Left kidney (tissue), 1 donor: ENCODE measurements at regions not wholly inside any gene's neighbourhood (a gene's known extent, or its start where the extent isn't known, plus 50 kb on each side); places are given as distances from the start of the nearest gene placed in this dataset.
"Not testable (repeated sequence)": the region's sequence is repeated elsewhere in the genome, so short reads cannot be mapped to it uniquely, and the experiment has no call there.

ENCODE experiments used
- DNase-seq: peaks from one replicate; pipeline ENCODE4 v3.0.0-alpha.2; 2013

DNA sequence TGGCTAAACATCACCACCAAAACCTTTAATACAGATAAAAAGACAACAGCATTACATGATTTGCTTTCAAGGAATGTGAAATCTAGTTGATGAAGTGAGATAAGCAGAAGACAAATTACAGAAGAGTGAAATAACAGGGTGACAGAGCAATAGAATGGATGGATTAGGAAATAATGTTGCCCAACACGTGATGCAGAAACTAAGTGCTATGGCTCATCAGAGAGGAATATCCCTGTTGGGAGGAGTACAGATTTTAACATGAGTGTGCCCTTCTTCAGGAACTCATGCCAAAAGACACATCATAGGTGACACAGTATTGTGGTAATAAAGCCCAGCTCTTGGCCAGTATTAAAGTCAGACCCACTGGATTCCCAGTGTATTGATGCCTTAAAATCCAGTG, 176.6 kb upstream of the RAG2 start:
- DNase-seq: no peak

DNA sequence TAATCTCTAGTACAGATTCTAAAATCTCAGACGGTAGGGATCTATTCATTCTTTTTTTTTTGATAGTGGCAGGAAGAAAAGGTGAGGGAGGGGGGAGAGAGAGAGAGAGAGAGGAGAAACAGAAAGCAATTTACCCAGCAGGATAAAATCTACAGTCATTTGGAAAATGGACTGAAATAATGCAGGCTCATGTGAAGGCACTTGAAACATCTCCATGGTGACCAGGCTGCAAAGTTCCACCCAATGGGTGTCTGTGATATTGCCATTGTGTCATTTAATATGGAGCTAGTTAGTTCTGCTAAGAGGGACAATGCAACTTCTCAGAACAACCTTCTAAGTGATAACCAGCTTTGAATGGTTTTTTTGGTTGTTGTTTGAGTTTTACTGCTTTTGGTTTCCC, 165.2 kb upstream of the RAG2 start:
- no peak for DNase-seq

DNA sequence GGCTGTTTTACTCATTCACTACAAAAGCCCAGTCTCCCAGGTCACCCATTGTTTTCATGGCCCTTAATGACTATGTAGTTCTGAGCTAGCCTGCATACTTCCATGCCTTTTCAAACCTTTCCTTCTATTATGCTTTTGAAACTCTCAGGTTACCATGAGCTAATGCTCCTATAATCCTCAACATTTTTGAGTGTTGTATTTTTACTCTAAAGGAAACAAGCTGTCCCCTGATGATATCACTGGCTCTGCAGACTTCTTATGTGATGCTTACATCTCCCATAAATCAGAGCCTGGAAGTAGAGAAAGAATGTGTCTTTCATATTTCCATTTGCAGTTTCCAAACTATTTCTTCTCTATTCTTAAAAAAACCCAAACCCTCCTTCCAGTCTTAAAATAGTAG, 159.0 kb upstream of the RAG2 start:
- DNase-seq: no peak

DNA sequence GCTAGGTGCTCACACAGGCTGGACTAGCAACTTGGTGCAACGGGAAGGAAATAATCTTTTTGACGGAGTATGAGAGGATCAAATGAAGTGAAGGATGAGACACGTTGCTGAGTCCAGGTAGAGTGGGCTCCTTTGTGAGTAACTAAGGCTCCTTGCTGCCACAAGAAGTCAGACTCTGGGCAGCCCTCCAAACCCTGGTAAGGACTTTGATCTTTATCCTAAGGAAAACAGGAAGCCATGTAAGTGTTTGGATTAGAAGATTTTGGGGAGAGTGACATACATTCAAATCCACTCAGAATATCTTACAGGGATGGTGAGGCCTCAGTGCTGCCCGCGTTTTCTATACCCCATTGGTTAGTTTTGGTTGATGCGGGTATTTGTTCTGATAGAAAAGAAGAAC, 155.9 kb upstream of the RAG2 start:
- DNase-seq: no peak

DNA sequence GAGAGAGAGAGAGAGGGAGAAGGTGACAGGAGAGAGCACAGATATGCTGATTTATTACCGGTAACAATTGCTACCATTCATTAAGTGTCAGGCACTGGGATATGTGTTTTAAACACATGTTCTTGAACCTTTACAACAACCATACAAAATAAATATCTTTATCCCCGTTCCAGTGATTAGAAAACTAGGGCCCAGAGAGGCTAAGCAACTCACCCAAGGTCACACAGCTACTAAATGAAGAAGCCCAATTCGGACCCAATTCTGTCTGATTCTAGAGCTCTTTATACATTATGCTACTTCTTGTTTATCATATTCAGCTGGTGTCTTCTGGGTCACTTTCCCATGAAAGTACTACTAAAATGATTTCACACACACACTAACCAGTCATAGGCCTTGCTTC, 154.0 kb upstream of the RAG2 start:
- DNase-seq: no peak

DNA sequence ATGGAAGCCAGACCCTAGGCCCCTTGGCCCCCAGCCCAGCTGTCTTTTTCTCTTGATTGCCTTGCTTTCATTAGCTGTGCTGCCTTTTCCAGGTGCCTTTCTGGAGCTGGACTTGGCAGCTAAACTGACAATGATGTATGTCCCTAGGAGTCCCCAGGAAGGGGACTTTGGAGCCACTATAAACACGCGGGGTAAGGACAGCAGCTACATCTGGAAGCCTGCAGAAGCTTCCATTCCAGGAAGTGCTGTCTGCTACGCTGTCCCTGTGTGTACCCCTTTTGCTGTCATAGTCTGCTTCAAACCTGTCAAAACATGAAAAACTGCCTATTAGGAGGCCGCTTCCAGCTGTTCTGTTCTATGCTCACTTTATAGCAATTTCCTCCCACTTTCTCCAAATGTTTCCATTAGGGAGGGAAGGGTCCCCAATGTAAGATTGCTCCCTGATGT, 153.3 kb upstream of the RAG2 start:
- peak; percentile 33 for DNase-seq

DNA sequence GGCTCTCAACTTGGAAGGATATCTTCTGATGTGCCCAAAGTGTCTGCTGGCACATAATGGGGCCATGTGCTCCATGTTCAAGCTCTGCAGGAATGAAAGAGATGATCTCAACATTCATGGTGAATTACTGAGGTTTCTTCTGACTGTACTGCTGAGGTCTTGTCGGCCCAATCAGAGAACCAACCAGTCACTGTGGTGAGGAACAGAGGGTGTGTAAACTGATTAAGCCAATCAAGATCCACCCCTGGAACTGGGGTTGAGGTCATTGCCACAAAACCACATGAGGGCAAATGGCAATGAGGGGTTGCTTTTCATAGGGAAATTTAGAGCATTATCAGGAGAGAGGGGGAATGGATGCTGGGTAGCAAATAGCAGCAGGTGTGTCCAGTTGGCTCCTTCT, 152.3 kb upstream of the RAG2 start:
- DNase-seq: no peak

DNA sequence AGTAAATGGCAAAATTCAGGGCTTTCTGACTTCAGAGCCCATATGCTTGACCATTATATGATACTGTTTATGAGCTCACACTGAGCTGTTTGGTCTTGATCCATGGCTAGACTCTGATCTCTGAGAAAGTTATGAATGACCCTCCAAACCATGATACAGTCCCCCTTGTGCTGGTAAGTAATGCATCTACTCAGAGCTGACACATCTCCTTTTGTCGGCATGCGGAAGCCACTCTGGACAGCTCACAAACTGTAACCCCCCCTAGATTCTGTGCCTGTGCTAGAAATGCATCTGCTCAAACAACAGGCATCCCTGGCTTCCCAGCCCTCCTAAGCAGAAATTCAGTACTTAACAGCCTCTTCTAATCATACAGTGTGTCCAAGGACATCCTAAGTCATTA, 150.8 kb upstream of the RAG2 start:
- no peak for DNase-seq

DNA sequence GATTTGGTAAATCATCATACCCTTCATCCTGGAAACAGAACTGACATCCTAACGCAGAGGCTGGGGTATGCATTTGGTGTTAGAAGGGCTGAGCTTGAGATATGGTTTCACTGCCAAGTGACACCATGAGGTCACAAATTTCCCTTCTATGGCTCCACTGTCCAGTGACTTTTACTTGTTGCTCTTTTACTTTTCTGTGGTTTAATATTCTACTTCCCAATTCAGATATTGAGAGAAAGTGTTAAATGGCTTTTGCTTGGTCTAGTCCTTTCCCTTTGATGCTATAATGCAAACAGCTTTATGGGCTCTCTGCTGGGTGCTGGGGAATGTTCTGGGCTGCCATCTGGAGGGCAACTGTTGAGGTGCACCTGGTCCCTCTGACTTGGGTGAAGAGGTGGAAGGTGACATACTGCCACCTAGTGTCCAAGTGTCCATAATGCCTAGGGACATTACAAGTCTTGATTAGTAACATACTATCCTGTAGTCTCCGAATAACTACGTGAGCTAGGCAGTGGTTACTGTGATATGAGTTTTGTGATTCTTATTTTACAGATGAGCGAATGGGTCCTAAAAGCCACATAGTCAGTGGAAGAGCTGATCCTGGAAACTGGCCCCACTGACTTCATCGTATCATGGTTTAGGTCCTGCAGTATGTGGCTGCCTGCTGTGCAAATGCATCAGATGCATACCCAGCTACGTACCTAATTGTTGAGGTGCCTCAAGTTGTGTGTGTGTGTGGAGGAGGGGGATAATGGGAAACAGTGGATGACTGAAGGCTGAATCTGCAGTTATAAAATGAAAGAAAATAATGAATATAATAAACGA, 149.1 kb upstream of the RAG2 start:
- DNase-seq: peak; percentile 93

DNA sequence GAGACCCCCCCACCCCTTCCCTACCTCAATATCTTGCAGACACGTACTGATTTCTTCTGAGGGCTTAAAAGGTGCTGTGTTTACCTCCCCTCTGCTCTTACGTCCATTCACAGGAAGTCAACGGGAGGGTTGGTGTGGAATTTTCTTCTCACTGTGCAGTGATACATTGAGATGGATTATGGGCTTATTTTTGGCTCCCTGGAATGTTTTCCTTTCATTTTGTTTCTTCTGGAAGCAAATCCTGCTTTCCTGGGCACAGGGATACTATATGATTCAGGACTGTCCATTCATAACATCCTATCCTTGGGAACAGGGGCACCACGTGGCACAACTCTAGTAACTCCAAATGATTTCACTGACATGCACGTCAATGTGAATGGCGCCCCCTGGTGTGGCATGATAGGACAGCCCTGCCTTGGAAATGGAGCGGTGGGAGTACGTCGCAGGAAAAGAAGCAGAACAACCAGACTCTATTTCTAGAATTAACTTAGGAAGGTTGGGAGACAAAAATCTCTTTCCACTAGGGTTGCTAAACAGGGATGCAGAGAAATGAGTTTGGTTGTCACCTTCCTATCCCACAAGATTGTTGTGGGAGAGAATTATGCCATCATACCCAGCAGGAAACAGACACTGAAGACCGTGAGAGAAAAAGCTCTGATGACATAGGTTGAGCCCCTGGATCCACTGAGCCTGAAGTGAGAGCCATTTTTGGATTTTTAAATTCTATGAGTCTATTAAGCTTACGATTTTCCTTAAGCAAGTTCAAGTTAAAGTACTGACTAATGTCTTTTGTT, 146.5 kb upstream of the RAG2 start:
- DNase-seq: peak; percentile 46

DNA sequence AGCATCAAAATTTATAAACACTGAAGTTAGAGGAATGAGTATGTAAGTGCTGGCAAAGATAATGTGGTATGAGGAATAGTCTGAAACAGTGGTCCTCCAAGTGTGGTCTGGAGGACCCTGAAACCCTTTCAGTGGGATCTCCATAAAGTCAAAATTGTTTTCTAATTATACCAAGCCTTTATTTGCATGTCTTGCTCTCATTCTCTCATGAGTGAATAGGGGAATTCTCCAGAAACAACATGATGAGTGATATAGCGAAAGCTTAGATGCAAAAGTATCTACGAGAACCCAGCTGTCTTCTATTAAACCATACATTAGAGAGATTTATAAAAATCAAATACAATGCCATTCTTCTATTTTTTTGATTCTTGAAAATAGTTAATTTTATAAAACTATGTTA, 145.0 kb upstream of the RAG2 start:
- no peak for DNase-seq

DNA sequence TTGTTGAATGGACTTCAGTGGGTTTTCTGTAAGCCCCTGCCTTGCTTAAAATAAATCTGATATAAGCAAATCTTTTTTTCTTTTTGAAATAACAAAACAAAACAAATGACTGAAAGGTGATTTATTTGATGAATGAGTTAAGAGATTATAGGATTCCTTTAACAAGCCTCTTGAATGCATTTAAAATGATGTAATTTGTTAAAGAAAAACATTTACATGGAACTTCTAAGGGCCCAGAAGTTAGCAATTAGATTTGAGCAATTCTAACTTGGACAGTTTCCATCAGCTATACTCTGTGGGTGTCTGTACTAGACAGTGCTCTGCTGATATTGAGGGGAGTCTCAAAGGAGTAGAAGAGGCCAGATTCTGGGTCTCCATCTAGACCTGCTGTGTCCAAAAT, 143.5 kb upstream of the RAG2 start:
- DNase-seq: no peak

DNA sequence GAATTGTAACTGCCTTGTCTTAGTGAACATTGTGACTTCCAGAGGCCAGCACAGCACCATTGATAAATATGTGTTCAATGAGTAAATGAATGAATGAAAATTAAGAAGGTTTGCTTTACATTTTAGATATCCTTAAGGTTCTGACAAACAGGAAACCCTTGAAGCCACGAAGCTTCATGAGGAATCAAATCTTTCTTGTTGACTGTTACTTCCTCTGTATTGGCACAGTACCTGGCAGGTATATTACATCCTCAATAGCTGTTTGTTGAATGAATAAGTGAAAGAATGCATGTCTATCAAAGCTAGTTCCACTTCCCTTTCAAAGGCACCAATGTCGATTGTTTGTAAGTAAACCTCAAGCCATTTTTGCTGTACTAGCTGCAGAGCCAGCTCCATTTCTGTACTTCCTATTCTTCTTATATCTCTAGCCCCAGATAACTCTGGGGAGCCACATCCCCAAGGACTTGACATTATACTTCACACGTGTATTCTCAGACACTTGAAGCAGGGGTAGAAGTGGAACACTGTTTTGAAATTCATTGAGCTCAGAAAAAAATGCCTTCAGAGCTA, 140.3 kb upstream of the RAG2 start:
- no peak for DNase-seq

DNA sequence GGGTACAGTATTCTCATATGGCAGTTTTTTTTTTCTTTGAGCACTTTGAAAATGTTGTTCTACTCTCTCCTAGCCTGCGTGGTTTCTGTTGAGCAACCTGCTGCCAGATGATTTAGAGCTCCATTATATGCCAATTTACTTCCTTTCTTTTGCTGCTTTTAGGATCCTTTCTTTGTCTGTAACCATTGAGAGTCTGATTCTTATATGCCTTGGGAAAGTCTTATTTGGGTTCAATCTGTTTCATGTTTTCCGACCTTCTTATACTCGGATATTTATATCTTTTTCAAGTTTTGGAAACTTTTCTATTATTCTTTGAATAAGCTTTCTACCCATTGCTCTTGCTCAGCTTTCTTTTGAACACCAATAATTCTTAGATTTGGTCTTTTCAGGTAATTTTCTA, 138.1 kb upstream of the RAG2 start:
- DNase-seq: no peak

DNA sequence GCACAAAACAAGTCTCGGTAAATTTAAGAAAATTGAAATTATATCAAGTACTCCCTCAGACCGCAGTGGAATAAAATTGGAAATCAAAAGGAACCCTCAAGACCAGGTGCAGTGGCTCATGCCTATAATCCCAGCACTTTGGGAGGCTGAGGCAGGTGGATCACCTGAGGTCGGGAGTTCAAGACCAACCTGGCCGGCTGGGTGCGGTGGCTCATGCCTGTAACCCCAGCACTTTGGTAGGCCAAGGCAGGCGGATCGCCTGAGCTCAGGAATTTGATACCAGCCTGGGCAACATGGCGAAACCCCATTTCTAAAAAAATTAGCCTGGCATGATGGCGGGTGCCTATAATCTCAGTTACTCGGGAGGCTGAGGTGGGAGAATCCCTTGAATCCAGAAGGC, 135.7 kb upstream of the RAG2 start:
- not testable (repeated sequence) for DNase-seq

DNA sequence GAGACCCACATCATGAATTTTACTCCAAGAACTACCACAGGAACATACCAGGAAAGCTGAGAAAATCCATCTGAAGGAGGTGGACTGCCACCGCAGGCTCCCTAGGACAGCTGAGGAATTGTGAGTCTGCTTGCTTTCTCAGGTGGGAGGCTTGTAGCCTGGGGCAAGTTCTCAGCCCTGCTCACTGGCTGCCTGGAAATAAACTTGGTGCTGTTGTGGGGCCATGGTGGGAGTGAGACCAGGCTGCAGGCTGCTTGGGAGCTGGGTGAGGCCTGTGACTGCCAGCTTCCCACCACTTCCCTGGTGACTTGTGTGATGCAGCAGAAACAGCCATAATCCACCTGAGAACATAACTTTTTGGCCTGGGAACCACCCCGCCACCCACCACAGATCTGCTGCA, 132.7 kb upstream of the RAG2 start:
- DNase-seq: no peak

DNA sequence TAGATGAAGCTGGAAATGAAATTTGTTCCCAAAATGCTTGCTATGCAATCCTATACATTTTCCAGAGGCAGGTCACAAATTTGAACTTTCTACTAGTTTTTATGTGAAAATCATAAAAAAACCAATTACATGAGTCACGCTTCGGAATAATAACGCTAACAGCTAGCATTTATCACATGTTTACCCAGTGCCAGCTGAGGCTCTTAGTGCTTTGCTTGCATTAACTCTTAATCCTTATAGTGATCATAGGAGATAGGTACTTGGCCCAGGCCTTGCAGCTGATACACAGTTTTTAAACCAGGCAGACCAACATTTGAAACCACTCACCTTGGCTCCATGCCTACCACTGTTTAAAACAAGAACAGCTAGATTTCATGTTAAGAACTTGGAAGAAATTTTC, 131.8 kb upstream of the RAG2 start:
- DNase-seq: no peak

DNA sequence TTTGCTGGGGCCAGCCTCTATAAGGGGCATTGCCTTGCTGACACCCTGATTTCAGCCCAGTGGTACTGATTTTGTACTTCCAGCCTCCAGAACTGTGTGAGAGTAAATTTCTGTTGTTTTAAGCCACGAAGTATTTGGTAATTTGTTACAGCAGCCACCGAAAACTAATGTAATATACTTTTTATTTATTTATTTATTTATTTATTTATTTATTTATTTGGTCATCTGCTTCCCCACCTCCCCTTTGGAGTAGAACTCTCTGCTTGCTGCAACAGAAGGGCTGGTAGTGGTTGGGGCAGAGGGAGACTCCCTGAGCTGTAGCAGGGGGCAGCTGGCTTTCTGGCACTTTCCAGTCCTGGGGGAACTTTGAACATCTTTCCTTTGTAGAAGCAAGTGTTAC, 128.4 kb upstream of the RAG2 start:
- no peak for DNase-seq

DNA sequence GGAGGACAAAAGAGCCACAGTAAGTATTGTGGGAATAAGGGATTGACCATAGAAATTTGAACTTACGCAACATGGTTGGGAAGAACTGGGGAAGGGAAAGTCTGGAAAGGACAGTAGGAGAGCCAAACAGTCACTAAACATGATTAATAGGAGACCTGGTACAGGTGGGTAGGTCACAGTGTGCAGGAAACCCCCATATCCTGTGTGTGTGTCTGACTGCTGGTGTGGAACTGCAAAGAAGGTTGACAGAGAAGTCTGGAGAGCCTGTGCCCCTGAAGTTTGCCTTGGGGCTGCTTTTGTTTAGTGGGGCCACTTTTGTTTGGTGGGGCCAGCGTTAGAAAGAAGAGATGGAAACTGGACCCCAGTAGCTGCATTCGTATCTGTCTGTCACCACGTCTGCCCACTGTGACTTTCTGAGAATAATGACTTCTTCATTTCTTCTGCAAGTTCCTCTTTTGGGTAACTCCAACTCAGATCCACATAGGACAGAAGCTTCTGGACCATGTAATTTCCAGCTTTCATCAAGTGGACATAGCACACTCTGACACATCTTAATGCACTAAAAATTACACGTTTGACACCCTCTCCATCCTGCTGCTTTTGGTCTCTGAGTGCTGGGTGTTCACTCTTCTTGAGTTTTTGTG, 126.8 kb upstream of the RAG2 start:
- DNase-seq: no peak

DNA sequence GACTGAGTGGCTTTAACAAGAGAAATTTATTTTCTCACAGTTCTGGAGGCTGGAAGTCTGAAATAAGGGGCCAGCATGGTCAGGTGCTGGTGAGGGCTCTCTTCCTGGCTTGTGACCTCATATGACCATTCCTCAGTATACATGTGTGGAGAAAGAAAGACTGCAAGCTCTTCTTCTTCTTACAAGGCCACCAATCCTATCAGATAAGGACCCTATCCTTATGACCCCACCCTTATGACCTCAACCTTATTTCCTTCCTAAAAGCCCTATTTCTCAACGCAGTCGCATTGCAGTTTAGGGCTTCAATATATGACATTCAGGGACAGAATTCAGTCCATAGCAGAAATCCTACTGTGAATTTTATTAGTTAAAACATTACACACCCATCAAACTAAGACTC, 124.4 kb upstream of the RAG2 start:
- DNase-seq: no peak

DNA sequence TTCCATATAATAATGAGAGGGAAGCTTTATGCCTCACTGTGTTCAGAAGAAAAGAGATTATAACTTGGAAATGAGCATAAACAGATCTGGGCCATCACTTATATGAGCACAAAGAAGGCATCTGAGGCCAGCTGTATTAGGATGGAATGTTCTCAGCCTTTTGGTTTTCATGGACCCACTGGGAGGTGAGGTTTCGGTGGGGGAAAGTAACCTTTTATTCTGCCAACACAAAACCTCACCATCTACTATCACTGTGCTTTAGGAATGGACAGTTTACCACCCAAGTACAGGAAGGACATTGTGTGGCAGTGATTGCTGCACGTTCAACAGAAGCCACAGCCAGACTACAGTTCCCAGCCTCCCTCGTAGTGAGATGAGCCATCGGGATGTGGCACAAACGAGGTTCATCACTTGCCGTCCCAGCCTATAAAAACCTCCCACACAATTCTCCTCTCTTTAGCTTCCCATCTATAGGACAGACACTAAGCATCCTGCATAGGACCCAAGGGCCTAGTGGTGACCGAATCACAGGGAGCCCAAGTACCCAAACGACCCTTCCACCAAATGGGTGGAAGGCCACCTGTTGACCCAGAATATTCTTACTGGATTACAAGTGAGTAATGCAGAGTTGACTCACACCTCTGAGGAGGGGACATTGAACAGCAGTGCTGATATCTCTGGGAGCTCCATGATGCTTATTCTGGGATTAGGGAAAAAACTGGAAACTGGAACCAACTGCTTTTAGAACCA, 121.5 kb upstream of the RAG2 start:
- no peak for DNase-seq

DNA sequence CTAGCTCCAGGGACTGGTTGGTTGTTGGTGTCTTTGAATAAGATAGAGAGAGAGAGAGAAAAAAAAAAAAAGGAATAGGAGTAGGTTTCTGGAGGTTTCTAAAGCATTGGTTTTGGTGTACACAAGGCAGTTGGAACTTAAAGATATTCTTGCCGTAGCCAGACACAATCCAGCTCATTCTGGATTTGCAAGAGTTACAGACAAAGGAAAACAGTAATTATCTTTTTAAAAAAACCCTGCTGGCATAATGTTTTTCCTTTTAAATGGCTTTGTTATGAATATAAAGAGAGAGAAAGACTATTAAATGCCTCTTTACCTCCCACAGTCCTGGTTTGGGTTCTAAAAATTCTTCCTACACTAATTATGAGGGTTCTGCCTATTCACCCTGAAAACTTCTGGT, 120.4 kb upstream of the RAG2 start:
- DNase-seq: no peak
